ENCODE measurements at regions not wholly inside any gene's neighbourhood (a gene's known extent, or its start where the extent isn't known, plus 50 kb on each side); places are given as distances from the start of the nearest gene placed in this dataset.

DNA sequence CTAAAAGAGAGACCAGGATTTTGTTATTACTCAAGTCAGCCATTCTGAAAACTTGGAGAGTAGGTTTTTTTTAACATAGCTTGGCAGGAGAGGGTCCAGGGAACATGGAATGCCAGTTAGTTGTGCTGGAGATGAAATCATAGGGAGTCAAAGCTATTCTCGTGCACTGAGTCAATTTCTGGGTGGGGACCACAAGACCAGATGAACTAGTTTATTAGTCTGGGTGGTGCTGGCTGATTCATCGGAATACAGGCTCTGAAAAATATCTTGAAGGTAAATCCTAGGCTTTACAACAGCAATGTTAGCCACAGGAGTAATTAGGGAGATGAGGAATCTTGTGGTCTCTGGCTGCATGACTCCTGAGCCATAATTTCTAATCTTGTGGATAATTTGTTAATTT lies 921.4 kb downstream of the TRIB2 start:
- H3K4me3 ChIP-seq, result no peak overlapping the region
- H3K36me3 ChIP-seq (ENCODE audit: low read depth, missing control alignments), result no peaks in the 10 kb centered on the region
- H3K27ac ChIP-seq, result no peak overlapping the region
- 84% methylated on average over 2 of the region's 2 CpGs for WGBS, 2 donors
- H3K27me3 ChIP-seq, result no peaks in the 10 kb centered on the region
- TF ChIP-seq, protein P1, sequence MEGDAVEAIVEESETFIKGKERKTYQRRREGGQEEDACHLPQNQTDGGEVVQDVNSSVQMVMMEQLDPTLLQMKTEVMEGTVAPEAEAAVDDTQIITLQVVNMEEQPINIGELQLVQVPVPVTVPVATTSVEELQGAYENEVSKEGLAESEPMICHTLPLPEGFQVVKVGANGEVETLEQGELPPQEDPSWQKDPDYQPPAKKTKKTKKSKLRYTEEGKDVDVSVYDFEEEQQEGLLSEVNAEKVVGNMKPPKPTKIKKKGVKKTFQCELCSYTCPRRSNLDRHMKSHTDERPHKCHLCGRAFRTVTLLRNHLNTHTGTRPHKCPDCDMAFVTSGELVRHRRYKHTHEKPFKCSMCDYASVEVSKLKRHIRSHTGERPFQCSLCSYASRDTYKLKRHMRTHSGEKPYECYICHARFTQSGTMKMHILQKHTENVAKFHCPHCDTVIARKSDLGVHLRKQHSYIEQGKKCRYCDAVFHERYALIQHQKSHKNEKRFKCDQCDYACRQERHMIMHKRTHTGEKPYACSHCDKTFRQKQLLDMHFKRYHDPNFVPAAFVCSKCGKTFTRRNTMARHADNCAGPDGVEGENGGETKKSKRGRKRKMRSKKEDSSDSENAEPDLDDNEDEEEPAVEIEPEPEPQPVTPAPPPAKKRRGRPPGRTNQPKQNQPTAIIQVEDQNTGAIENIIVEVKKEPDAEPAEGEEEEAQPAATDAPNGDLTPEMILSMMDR (IDR thresholded peaks at IDR 0.05), result no peak
- TF ChIP-seq POLR2A (IDR thresholded peaks at IDR 0.05), result no peak
- intact Hi-C loops (cut with DNase I; ENCODE audit: low total_unique reads), result no loop called here
- no peaks in the 10 kb centered on the region for H3K4me1 ChIP-seq
- no peaks in the 10 kb centered on the region for H3K9me3 ChIP-seq
- DNase-seq, result no peak

DNA sequence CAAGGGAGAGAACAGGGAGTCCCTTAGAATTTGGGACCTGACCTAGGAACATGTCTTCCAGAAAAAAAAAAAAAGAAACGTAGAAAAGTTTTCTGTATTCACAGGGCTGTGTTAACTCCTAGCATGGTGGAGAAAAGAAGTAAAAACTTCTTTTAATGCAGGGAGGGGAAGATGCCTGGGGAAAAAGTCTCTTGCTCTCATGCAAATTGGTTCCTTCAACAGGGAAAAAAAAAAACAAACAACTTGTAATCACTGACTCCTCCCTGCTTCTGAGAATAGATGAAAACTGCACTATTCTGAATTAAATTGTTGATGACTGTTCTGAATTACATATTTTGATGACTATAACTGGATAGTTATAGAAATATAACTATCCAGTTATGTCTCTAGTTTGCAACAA lies 933.2 kb downstream of the TRIB2 start:
- Histone ChIP-seq H3K27ac (no peak overlapping the region), H3K36me3 (ENCODE audit: low read depth, missing control alignments) (no peaks in the 10 kb centered on the region), H3K4me1 (no peaks in the 10 kb centered on the region), H3K27me3 (no peaks in the 10 kb centered on the region), H3K4me3 (no peak overlapping the region), H3K9me3 (no peaks in the 10 kb centered on the region)
- 75% methylated on average over 1 of the region's 1 CpG for WGBS, 2 donors
- intact Hi-C loops (cut with DNase I; ENCODE audit: low total_unique reads), result no loop called here
- no peak for DNase-seq
- TF ChIP-seq, protein P1 (IDR thresholded peaks at IDR 0.05), result no peak
- TF ChIP-seq POLR2A (IDR thresholded peaks at IDR 0.05), result no peak

DNA sequence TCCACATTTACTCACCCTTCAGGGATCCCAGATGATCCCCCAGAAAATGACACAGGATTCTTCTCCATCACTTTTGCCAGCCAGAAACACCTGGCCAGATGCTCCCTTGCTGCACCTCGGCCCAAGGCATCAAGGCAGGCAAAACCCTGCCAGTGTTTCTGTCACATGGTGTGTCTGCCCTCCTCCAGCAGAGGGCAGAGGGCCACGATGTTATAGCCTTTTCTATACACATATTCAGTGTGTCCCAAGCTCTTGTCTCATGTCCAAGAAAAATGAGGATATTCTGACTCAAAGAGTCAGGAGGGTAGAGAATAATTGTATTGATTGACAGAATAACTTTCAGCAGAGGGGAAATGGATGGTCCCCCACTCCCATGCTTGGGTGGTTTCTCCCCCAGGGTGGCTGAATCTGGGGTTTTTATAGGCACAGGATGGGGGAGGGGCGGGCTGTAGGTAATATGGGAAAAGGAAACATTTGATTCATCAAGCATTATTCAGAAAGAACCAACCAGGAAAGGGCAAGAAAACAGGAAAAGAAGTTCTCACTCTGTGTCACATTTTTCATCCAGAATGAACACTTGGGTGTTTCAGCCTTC lies 933.9 kb downstream of the TRIB2 start:
- Histone ChIP-seq H3K4me3 (no peak overlapping the region), H3K9me3 (no peaks in the 10 kb centered on the region), H3K4me1 (no peaks in the 10 kb centered on the region), H3K36me3 (ENCODE audit: low read depth, missing control alignments) (no peaks in the 10 kb centered on the region), H3K27me3 (no peaks in the 10 kb centered on the region), H3K27ac (no peak overlapping the region)
- 83 to 92% methylated on average over 3 of the region's 3 CpGs for WGBS, 2 donors
- TF ChIP-seq, protein P1 (IDR thresholded peaks at IDR 0.05), result no peak
- TF ChIP-seq POLR2A (IDR thresholded peaks at IDR 0.05), result no peak
- DNase-seq, result no peak
- intact Hi-C loops (cut with DNase I; ENCODE audit: low total_unique reads), result no loop called here

DNA sequence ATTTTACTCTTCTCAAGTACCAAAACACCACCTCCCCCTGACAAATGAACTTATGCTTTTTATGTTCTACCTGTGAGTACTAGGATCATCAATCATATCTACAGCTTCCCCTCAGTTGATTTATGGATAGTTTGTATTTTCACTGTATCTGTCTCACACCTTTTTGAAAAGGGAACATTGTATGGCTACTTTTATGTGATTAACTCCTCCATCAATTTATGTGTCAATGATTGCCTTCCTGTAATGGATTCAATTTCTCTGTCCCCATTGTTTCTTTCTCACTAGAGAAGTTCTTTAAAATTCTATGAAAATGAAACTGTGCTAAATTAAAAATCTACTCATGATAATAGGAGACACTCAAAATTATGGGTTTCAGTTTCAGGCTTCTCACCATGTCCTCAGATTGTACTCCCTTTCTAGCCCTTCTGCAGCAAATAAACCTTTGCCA lies 935.0 kb downstream of the TRIB2 start:
- Histone ChIP-seq H3K9me3 (no peaks in the 10 kb centered on the region), H3K4me3 (no peak overlapping the region), H3K4me1 (no peaks in the 10 kb centered on the region), H3K27me3 (no peaks in the 10 kb centered on the region), H3K27ac (no peak overlapping the region), H3K36me3 (ENCODE audit: low read depth, missing control alignments) (no peaks in the 10 kb centered on the region)
- DNase-seq, result no peak
- intact Hi-C loops (cut with DNase I; ENCODE audit: low total_unique reads), result no loop called here
- no peak for TF ChIP-seq POLR2A (IDR thresholded peaks at IDR 0.05)
- TF ChIP-seq, protein P1 (IDR thresholded peaks at IDR 0.05), result no peak

Measured in testis (tissue), 2 donors.